CD4-positive, alpha-beta T cell treated with Interleukin-2 at 100 ng/mL for 4 hours (primary cell): ENCODE measurements at regions not wholly inside any gene's neighbourhood (a gene's known extent, or its start where the extent isn't known, plus 50 kb on each side); places are given as distances from the start of the nearest gene placed in this dataset.
"Not testable (repeated sequence)": the region's sequence is repeated elsewhere in the genome, so short reads cannot be mapped to it uniquely, and the experiment has no call there.

ENCODE experiments used
- DNase-seq: peaks from one replicate; pipeline ENCODE4 v3.0.0-alpha.2; 2020; ENCODE audit warnings: low spot score

DNA sequence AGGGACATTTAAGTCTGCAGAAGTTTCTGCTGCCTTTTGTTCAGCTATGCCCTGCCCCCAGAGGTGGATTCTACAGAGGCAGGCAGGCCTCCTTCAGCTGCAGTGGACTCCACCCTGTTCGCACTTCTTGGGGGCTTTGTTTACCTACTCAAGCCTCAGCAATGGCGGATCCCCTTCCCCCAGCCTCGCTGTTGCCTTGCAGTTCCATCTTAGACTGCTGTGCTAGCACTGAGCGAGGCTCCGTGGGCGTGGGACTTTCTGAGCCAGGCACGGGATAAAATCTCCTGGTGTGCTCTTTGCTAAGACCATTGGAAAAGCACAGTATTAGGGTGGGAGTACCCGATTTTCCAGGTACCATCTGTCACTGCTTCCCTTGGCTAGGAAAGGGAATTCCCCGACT is 1475.8 kb upstream of the ADGRL3 start:
- not testable (repeated sequence) for DNase-seq

DNA sequence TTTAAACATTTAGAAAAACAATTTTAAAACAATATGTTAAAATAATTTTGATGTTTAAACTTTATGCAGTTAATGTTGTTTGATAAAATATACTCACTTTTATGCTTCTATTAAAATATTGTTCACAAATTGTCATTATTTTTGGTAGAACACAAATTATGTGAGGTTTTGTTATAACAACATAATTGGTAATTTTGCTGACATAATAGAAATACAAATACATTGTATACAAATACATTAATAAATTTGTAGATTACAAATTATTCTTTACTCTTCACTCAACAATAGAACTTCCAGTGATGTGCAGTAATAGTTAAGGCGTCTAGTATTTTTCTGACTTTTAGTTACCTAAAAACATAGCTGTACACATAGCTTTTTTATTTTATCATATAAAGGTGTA is 1472.4 kb upstream of the ADGRL3 start:
- no peak for DNase-seq

DNA sequence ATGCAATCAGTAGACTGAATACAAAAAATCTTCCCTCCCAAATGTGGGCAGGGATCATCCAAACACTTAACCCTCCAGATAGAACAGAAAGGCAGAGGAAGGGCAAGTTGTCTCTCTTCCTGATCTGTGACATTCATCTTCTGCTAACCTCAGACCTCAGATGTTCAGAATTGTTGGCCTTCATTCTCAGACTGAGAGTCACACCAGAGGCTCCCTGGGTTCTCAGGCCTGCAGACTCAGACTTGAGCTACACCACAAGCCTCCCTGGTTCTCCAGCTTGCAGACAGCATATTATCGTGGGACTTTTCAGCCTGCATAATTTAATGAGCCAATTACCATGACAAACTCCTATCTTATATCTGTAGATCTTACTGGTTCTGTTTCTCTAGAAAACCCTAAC is 1471.6 kb upstream of the ADGRL3 start:
- no peak for DNase-seq

DNA sequence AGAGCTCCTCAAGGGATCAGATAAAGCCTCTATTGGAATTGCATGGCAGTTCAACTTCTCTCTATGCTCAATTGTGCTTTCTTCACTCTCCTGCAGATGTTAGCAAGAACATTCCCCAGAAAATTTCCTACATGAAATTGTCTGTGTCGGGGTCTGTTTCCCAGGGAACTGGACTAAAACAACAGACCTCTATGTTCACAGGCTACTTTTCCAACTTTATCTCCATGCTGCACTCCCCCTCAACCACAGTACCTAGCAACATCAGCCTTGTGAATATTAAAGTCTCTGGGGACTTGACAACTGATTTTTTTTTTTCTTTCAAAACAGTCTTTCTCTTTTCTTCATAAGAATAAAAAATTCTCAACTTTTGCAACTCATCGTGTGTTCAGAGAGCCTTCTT is 1470.8 kb upstream of the ADGRL3 start:
- no peak for DNase-seq

DNA sequence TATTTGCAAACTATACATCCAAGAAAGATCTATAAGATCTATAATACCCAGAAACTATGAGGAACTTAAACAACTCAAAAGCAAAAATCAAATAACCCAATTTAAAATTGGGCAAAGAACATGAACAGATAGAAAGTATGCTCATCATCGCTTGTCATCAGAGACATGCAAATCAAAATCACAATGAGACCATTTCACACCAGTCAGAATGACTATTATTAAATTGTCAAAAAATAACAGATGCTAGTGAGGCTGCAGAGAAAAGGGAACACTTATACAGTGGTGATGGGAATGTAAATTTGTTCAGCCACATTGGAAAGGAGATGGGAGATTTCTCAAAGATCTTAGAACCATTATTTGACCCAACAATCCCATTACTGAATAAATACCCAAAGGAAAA is 1451.7 kb upstream of the ADGRL3 start:
- DNase-seq = no peak

DNA sequence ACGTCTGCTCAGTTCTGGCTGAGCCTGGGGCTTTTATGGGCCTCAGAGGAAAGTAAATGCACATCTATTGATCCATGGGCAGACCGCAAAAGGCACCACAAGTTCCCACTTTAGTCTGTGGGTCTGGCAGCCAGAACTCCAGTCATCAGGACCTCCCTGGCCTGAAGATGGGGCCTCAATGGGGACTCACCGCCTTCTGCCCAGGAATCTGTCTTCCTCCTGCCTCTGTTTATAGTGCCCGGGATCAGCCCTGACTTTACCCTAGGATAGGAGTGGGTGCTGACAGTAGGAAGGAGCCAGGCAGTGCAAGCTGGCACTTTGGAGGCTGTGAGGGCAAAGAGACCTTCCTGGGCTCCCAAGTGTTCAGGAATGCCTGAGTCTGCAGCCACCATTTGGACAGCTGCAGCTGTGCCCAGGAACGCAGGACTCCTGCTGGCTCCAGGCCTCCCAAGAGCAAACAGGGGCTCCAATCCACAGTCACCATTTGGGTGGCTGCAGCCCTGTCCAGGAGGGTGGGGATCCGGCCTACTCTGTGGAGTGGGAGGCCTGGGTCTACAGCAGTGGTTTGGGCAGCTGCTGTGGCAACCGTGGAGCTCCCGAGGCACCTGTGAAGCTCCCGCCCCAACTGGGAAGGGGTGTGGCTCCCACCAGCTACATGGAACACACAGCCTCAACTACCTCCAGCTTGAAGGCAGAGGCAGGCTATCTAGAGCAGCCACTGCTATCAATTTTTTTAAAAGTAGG is 1440.9 kb upstream of the ADGRL3 start:
- no peak for DNase-seq

DNA sequence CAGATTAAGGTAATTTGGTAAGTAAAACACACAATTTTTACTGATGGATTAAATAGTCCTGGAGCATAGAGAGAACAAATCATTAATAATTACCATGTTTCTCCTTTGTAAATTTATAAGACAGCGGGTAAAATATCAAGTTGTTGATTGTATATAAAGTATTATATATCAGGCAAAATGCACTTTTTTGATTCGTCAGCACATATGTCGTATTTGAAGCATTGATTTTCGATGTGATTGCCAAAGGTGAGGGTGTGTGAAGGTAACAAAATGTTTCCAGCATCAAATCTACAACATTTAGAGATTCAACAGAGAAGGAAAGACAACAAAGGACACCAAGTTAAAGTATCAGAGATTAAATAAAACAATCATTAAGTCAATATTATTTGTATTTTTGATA is 1437.8 kb upstream of the ADGRL3 start:
- no peak for DNase-seq

DNA sequence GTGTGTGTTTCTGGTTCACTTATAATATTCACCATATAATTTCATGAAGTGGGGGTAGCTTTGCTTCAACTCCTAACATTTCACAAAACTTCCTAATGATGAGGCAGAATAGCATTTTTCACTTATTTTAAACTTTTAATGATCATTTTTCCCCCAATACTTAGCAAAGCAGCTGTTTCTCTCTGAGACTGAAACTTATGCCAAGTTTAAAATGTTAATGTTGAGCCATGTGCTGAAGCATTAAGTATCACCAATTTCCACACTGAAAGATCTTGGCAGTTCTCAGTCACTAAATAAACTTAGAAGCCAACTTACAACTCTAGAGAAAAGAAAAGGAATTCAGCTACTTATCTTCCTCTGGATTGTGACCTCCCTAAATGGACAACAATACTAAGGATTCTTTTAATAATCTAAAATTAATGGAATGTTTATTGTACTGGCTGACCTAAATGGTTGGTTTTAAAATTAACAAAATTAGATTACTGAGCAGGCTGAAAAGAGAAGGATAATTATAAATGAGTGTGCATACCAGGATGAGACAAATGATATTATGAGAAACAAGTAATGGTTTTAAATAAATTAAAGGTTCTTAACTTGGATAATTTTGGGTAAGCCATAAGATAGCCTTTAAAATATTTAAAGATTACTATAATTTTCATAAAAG is 1429.4 kb upstream of the ADGRL3 start:
- DNase-seq = no peak

DNA sequence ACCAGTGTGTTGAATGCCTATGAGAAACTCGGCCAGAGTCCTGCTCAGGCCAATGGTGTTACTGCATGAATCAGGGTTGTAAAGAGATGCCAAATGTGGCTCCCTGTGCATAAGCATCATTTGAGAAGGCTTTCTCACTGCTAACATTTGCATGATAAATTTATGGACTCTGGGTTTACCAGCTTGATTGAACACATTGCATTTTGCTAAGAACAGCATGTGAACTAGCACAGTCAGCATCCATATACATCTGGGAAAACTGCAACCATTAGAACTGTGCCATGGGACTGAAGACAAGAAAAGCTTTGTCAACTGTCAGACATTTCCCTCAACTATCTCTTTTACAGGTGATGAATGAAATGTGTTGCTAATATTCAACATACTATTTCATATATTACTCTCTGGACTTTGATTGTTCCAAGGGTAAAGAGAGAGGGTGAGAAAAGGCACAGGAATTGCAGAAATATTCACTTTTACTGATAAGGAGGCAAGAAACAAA is 1427.4 kb upstream of the ADGRL3 start:
- no peak for DNase-seq

DNA sequence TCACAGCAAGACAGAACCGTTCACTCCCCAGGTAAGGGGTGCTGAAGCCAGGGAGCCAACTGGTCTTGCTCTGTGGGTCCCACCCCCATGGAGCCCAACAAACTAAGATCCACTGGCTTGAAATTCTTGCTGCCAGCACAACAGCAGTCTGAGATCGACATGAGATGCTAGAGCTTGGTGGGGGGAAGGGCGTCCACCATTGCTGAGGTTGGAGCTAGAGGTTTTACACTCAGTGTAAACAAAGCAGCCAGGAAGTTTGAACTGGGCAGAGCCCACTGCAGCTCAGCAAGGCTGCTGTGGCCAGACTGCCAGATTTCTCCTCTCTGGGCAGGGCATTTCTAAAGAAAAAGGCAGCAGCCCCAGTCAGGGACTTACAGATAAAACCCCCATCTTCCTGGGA is 1419.9 kb upstream of the ADGRL3 start:
- DNase-seq = not testable (repeated sequence)

DNA sequence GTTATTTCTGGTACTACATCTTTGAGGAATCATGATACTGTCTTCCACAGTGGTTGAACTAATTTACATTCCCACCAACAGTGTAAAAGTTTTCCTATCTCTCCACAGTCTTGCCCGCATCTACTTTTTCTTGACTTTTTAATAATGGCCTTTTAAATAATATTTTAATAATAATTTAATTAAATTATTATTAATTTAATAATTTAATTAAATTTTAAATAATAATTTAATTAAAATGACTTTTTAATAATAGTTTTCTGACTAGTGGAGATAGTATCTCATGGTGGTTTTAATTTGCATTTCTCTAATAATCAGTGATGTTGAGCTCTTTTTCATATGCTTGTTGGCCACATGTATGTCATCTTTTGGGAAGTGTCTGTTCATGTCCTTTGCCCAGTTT is 1395.0 kb upstream of the ADGRL3 start:
- DNase-seq = no peak

DNA sequence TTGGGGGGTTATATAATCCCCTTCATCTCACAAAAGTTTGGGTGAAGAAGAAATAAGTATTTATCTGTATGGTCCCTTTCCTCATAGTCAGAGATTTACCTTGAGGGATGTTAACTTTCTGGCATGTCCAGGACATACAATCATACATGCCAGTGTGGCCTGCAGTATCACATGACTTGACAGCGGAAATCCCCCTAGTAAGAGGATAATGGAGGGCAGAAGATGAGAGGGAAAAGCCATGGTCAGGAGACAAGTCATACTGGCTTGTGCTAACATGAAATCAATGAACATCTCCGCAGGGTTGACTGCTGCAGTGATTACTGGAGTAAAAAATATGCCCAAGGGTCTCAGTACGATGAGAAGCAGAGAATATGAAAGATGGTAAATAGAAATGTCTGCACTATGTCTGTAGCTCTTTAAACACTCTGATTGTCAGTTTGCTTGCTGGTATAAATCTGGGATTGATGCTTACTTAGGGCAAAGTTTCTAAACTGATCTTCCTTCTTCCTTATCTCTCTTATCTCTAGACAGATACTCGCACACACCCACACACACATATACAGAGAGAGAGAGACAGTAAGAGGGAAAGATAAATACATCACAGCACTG is 1385.6 kb upstream of the ADGRL3 start:
- DNase-seq = no peak

DNA sequence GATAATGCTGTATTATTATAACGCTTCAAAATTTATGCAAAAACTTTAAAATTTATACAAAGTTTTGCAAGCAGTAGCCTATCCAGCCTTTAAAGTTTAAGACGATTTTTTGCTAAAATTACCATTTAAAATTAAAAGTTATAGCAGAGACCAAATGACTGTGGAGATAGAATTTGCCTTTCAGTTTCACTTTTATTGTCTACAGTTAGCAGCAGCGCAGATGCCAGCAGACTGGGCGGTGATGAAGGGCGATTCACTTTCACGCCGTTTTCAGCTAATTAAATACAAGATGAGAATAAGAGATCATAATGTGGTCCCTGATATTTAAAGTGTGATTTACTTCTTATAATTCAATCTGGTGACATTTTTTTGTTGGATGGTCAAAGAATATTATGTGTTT is 1381.5 kb upstream of the ADGRL3 start:
- no peak for DNase-seq

DNA sequence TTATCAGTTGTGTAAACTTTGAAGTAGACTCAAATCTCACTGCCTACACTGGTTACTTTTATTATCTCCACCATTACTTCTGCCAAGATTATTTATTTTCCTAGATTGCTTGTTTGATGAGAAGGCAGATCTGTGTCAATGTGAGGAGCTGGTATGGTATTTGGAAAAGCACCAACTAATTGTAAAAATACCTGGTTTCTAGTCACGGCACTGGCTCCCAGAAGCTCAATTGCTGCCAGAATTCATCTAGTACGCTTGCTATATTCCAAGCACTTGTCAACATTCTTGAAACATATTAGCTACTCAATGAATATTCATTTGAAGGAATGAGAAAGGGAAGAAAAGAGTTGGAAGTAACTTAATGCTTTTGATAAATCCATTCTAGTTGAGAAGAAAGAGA is 1376.8 kb upstream of the ADGRL3 start:
- DNase-seq = no peak

DNA sequence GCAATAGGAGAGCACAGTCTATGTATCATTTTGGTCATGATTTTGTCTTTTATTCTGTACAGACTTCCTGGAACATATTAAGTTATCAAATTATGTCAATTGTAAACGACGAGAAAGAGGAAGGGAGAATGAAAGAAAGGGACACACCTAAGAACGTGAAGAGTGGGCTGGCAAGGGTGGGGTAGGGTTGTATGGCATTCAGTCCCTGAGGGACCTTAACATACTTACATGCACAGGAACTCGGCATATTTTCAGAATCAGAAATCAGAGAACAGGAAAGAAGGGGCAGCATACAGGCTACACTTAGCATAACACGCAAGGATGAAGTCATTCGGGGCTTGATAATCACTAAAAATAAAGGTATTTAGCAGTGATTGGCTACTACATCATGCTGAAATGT is 1375.0 kb upstream of the ADGRL3 start:
- no peak for DNase-seq

DNA sequence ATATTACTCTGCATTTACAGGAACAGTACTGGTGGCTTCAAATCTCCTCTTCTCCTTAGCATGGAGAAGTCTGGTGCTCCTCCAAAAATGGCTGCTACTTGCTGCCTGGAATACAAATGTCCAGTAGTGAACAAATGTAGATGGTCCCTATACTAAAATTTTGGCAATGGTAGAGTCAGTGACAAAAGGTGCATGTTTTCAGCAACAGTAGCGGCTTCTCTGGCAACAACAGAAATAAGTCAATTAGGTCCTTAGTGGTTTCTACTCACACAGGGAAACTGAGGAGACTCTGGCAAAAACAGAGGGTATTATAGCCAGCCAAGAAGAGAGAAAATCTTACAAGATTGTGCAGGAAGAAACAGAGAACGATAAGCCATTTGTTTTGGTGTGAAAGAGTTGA is 1368.4 kb upstream of the ADGRL3 start:
- DNase-seq = no peak

DNA sequence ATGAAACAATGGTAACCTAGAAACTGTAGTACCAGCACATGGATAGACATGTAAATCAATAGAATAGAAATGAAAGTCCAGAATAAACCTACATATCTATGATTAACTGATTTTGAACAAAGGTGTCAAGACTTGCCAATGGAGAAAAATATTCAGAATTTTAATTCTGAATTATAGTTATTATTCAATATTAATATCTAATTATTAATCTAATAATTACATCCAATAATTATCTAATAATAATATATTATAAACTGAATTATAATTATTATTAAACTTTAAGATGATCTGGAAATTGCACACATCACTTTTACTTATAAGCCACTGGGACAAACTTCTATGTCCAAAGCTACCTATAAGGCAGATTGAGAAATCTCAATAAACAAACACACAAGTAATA is 1365.2 kb upstream of the ADGRL3 start:
- no peak for DNase-seq

DNA sequence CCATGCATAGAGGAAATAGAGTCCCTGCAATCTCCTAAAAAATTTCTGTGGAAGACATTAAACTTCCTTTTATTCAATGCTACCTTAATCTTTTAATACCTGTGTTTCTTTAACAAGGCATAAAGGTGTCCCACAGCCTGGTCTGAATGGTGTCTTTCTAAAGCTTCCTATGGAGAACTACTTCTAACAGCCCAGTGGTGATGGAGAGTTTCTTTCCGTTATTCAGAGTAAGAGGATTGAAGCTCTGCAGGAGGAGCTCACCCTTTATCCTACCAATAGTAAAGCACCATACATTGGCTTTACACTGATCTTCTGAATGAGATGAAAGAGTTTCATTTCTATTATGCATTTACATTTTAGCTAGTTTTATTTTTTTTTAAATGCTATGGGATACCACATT is 1362.4 kb upstream of the ADGRL3 start:
- DNase-seq = no peak

DNA sequence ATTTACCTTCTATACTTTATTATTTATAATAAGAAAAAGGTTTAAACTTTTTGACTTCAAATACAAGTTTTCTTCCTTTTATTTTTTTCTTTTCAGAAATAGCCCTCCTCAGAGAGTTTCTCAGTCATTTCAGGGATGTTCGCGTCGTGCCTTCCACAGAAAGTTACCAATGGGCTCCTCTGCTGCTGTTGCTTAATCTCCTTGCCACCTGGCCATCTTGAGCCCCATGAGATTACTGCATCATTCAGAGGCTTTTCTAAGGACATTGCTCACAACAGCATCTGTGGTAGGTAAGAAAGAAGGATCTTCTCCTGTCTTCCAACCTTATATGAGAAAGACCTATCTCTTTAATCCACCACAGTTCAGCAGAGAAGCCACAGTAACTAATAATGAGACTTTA is 1361.9 kb upstream of the ADGRL3 start:
- no peak for DNase-seq

DNA sequence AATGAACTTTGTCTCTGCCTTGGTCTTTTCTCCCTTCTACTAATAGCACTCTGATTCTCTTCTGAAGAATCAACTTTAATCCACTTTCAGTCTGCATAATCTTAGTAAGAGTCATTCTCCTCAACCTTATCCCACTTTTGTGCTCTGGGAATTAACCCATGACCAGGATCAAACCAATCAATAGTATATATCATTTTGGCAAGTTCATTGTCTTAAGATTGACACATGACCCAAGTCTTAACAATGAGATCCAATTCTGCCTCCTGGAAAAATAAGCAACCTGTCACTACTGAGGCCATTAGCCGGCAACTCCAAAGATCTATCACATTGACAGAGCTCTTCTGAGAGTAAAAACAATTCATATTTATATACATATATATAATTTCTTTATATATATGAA is 1358.4 kb upstream of the ADGRL3 start:
- DNase-seq = no peak

DNA sequence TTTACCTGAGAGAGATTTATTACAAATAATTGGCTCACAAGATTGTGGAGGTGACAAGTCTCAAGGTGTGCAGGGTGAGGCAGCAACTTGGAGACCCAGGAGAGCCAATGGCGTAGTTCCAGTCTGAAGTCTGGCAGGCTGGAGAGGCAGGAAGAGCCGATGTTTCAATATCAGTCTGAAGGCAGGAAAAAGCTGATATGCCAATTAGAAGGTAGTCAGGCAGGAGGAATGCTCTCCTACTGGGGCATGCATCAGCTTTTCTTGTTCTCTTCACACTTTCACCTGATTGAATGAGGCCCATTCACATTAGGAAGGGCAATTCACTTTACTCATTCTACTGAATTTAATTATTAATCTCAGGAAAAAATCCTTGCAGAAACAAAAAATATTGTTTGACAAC is 1351.7 kb upstream of the ADGRL3 start:
- DNase-seq = no peak

DNA sequence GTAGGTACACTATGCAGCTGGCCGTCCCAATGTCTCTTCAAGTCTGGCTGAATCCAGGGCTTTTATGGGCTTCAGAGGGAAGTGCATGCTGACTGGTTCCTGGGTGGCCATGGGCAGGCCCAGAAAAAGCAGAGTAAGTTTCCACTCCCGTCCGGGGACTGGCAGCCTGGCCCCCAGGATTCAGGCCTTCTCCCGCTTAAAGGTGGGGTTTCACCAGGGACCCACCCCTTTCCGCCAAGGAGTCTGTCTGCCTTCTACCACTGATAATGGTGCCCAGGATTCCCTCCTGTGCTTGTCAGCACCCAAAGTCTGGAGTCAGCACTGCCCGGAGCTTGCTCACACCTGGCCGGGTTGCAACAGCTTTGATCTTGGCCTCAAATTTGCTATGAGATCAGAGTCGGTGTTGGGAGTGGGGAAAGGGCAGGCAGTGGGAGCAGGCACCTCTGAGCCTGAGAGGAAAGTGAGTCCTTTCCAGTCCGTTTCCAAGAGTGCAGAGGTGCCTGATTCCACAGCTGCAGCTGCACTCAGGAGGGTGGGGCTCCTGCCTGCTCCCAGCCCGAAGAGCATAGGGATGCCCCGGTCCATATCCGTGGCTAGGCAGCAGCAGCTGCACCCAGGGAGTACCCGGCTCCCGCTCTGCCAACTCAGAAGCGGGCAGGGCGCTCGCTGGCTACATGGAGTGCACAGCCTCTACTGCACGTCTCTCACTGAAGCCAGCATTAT is 1344.3 kb upstream of the ADGRL3 start:
- no peak for DNase-seq

DNA sequence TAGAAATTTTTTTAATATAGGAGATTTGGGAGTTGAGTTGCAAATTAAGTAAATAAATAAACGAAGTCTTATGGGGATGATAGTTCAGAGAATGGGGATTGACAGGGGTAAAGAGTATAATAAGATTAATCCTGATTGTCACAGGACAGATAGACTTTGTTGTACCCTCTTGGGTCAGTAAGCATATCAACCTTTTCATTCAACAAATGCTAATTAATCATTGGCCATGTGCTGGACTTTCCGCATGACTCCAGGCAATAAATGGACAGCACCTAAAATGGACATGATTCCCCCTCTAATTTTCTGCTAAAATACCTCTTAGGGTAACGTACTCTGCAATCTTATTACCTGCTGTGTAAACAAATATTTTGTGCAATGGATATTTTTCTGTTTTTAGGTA is 1331.1 kb upstream of the ADGRL3 start:
- no peak for DNase-seq
